Sigmoid colon (tissue), 6 donors: ENCODE measurements at regions not wholly inside any gene's neighbourhood (a gene's known extent, or its start where the extent isn't known, plus 50 kb on each side); places are given as distances from the start of the nearest gene placed in this dataset.

ENCODE experiments used
- DNase-seq: peaks from one replicate; pipeline ENCODE4 v3.0.0-alpha.2; 2019
- H3K27ac ChIP-seq, 4 donors: fragments of 200-600 bp; sonication (generic); one replicate each; pipeline ENCODE4 v1.5.1; 2016 to 2019; ENCODE audit warnings: mild to moderate bottlenecking in 1 of 4
- H3K27me3 ChIP-seq, 3 donors: fragments of 200-600 bp; sonication (generic); one replicate each; pipeline ENCODE4 v1.5.1; 2019; ENCODE audit warnings: mild to moderate bottlenecking in 1 of 3
- H3K36me3 ChIP-seq, 4 donors: fragments of 200-600 bp; sonication (generic); one replicate each; pipeline ENCODE4 v1.5.1; 2016 to 2019
- H3K4me1 ChIP-seq, 4 donors: fragments of 200-600 bp; sonication (generic); one replicate each; pipeline ENCODE4 v1.5.1; 2017 to 2019
- H3K4me3 ChIP-seq, 4 donors: fragments of 200-600 bp; sonication (generic); one replicate each; pipeline ENCODE4 v1.5.1; 2017 to 2019; ENCODE audit warnings: mild to moderate bottlenecking in 2 of 4, moderate library complexity in 1 of 4
- H3K9me3 ChIP-seq, 4 donors: fragments of 200-600 bp in 3 of 4; sonication (generic) in 3 of 4; one replicate each; pipeline versions ENCODE4 v1.5.1 to v1.6.1; 2013 to 2019
- EP300 ChIP-seq, 4 donors: sonication (generic); formaldehyde crosslinking; IDR thresholded peaks; one replicate each; pipeline ENCODE4 v1.6.1; 2017; ENCODE audit warnings: antibody characterized with exemption in 4 of 4
- POLR2A ChIP-seq, 2 donors: fragments of 450-650 bp; IDR thresholded peaks; one replicate each; pipeline ENCODE4 v1.6.1; 2016; ENCODE audit warnings: antibody characterized with exemption in 2 of 2, mild to moderate bottlenecking in 2 of 2, moderate library complexity in 2 of 2
- POLR2AphosphoS5 ChIP-seq, 4 donors: sonication (generic); formaldehyde crosslinking; IDR thresholded peaks; one replicate each; pipeline ENCODE4 v1.6.1; 2017; ENCODE audit warnings: antibody characterized with exemption in 4 of 4
- whole genome bisulfite sequencing, 2 donors: extraction: QIAGEN DNeasy Blood & Tissue Kit; methylation state at CpG; one replicate each; pipeline ENCODE4 v1.1.7; 2013; 5-methylcytosine and 5-hydroxymethylcytosine counted together
- intact Hi-C: fragments of 100-400 bp; cut with DNase I; formaldehyde crosslinking; loops from one replicate; pipeline ENCODE4 v1.15.1; 2023
- TF ChIP-seq, protein P1 (sequence below), 4 experiments: fragments of 450-650 bp in 3 of 4; fragments of 200-600 bp in 1 of 4; IDR thresholded peaks; one replicate each; pipeline ENCODE4 v1.5.1; 2016 to 2019; ENCODE audit warnings: antibody characterized with exemption in 4 of 4, mild to moderate bottlenecking in 3 of 4, moderate library complexity in 2 of 4
- donor health status: healthy with polysubstance abuse.
- donor health status: healthy.

- no peaks in the 10 kb centered on the region for H3K27me3 ChIP-seq
- DNase-seq, result no peak
- no peaks in the 10 kb centered on the region for H3K36me3 ChIP-seq
- no peak overlapping the region for H3K27ac ChIP-seq
- TF ChIP-seq EP300 (IDR thresholded peaks at IDR 0.05) (no peak), POLR2AphosphoS5 (IDR thresholded peaks at IDR 0.05) (no peak), POLR2A (IDR thresholded peaks at IDR 0.05) (no peak)
- TF ChIP-seq, protein P1, sequence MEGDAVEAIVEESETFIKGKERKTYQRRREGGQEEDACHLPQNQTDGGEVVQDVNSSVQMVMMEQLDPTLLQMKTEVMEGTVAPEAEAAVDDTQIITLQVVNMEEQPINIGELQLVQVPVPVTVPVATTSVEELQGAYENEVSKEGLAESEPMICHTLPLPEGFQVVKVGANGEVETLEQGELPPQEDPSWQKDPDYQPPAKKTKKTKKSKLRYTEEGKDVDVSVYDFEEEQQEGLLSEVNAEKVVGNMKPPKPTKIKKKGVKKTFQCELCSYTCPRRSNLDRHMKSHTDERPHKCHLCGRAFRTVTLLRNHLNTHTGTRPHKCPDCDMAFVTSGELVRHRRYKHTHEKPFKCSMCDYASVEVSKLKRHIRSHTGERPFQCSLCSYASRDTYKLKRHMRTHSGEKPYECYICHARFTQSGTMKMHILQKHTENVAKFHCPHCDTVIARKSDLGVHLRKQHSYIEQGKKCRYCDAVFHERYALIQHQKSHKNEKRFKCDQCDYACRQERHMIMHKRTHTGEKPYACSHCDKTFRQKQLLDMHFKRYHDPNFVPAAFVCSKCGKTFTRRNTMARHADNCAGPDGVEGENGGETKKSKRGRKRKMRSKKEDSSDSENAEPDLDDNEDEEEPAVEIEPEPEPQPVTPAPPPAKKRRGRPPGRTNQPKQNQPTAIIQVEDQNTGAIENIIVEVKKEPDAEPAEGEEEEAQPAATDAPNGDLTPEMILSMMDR (IDR thresholded peaks at IDR 0.05), result no peak
- no peak overlapping the region for H3K4me3 ChIP-seq
- H3K9me3 ChIP-seq, result no peaks in the 10 kb centered on the region
- intact Hi-C loops, result no loop called here
- WGBS, 2 donors, result 25 to 75% methylated on average over 5 of the region's 5 CpGs
- no peaks in the 10 kb centered on the region for H3K4me1 ChIP-seq
Measured at GRCh38 chr4:94156826-94157225, 50.8 kb upstream of the SMARCAD1 start.
